Mucosa of descending colon (tissue), 3 donors: ENCODE measurements at regions not wholly inside any gene's neighbourhood (a gene's known extent, or its start where the extent isn't known, plus 50 kb on each side); places are given as distances from the start of the nearest gene placed in this dataset.

Experiments
- ATAC-seq: fragments of 200-7000 bp; cut with Tn5 transposase; one replicate; pipeline ENCODE4 v1.9.1; 2020; ENCODE audit warnings: mild to moderate bottlenecking, moderate library complexity
- DNase-seq, 3 donors: peaks; one replicate each; pipeline ENCODE4 v3.0.0-alpha.2; 2020
- H3K36me3 ChIP-seq: fragments of 200-600 bp; one replicate; pipeline ENCODE4 v1.8.0; 2021; ENCODE audit warnings: low read depth, mild to moderate bottlenecking
- H3K4me1 ChIP-seq: fragments of 200-600 bp; one replicate; pipeline ENCODE4 v1.8.0; 2021; ENCODE audit warnings: low read depth, mild to moderate bottlenecking
- H3K4me3 ChIP-seq: fragments of 200-600 bp; one replicate; pipeline ENCODE4 v1.8.0; 2021; ENCODE audit warnings: mild to moderate bottlenecking
- H3K9me3 ChIP-seq: fragments of 200-600 bp; one replicate; pipeline ENCODE4 v1.8.0; 2021; ENCODE audit warnings: mild to moderate bottlenecking
- CTCF ChIP-seq: fragments of 200-600 bp; IDR thresholded peaks from one replicate; pipeline ENCODE4 v1.8.0; 2022; ENCODE audit warnings: antibody characterized with exemption, mild to moderate bottlenecking
- intact Hi-C, 2 donors: fragments of 100-400 bp; cut with DNase I in 1 of 2; cut with micrococcal nuclease in 1 of 2; formaldehyde crosslinking; loops; one replicate each; pipeline versions ENCODE4 v1.11.0 to v1.11.1; 2022; cut with DNase I, micrococcal nuclease
- donor health status: DM: no; HTN: no; CAD: no; lungs with moderate emphysema.
- donor health status: DM: no; HTN: no; CAD: no.
- donor health status: DM: no; HTN: yes; CAD: no.

- TF ChIP-seq CTCF = no peak
- Histone ChIP-seq H3K9me3 (no peaks in the 10 kb centered on the region), H3K4me3 (no peak overlapping the region), H3K4me1 (no peaks in the 10 kb centered on the region), H3K36me3 (no peaks in the 10 kb centered on the region)
- no peak for ATAC-seq
- no peak for DNase-seq
- intact Hi-C loops = no loop called here
These were observed 1310.5 kb upstream of the CITED2 start for GRCh38 chr6:140684776-140685550.

- no peak for DNase-seq
- H3K9me3 ChIP-seq = no peaks in the 10 kb centered on the region
- TF ChIP-seq CTCF = no peak
- no peaks in the 10 kb centered on the region for H3K4me1 ChIP-seq
- no peaks in the 10 kb centered on the region for H3K36me3 ChIP-seq
- intact Hi-C loops = no loop called here
- no peak for ATAC-seq
- no peak overlapping the region for H3K4me3 ChIP-seq
These were observed 1303.5 kb upstream of the CITED2 start for GRCh38 chr6:140677781-140678528.

- no peak overlapping the region for H3K4me3 ChIP-seq
- DNase-seq (no peak), ATAC-seq (no peak)
- no peaks in the 10 kb centered on the region for H3K36me3 ChIP-seq
- H3K9me3 ChIP-seq = no peaks in the 10 kb centered on the region
- no peaks in the 10 kb centered on the region for H3K4me1 ChIP-seq
- no peak for TF ChIP-seq CTCF
- intact Hi-C loops = no loop called here
These were observed 1297.5 kb upstream of the CITED2 start for GRCh38 chr6:140671926-140672325.

- H3K9me3 ChIP-seq = no peaks in the 10 kb centered on the region
- no peaks in the 10 kb centered on the region for H3K4me1 ChIP-seq
- TF ChIP-seq CTCF = no peak
- H3K4me3 ChIP-seq = no peak overlapping the region
- H3K36me3 ChIP-seq = no peaks in the 10 kb centered on the region
- DNase-seq (no peak), ATAC-seq (no peak)
- intact Hi-C loops = no loop called here
These were observed 1295.6 kb upstream of the CITED2 start for GRCh38 chr6:140670021-140670420.

- Histone ChIP-seq H3K36me3 (no peaks in the 10 kb centered on the region), H3K9me3 (no peaks in the 10 kb centered on the region), H3K4me3 (no peak overlapping the region), H3K4me1 (no peaks in the 10 kb centered on the region)
- no peak for TF ChIP-seq CTCF
- ATAC-seq (no peak), DNase-seq (no peak)
- intact Hi-C loops = no loop called here
These were observed 1294.9 kb upstream of the CITED2 start for GRCh38 chr6:140669321-140669720.
